ENCODE measurements at regions not wholly inside any gene's neighbourhood (a gene's known extent, or its start where the extent isn't known, plus 50 kb on each side); places are given as distances from the start of the nearest gene placed in this dataset.

DNA sequence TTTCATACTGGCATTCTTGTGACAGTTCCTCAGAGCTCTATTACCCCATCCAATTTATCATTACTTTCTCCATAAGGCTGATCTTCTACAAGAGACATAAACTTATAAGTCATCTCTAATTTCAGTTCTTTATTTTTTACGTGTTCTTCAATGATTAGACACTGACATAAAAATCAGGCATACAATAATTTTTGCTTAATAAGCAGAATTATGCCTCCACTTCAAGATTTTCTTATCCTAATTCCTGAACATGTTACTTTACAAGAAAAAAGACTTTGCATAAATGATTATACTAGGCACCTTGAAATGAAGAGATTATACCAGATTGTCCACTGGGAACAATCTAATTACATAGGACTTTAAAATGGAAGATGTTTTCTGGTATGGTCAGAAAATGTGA lies 1304.5 kb upstream of the SLC39A10 start:
- H3K4me3 ChIP-seq (ENCODE audit: low read depth, poor library complexity, severe bottlenecking): no peak overlapping the region
- intact Hi-C loops (cut with DNase I; ENCODE audit: low total_unique reads): no loop called here
- WGBS, 2 donors: 68 to 76% methylated on average over 1 of the region's 1 CpG
- DNase-seq (ENCODE audit: low spot score in 2 of 2): no peak
- TF ChIP-seq, protein P1, sequence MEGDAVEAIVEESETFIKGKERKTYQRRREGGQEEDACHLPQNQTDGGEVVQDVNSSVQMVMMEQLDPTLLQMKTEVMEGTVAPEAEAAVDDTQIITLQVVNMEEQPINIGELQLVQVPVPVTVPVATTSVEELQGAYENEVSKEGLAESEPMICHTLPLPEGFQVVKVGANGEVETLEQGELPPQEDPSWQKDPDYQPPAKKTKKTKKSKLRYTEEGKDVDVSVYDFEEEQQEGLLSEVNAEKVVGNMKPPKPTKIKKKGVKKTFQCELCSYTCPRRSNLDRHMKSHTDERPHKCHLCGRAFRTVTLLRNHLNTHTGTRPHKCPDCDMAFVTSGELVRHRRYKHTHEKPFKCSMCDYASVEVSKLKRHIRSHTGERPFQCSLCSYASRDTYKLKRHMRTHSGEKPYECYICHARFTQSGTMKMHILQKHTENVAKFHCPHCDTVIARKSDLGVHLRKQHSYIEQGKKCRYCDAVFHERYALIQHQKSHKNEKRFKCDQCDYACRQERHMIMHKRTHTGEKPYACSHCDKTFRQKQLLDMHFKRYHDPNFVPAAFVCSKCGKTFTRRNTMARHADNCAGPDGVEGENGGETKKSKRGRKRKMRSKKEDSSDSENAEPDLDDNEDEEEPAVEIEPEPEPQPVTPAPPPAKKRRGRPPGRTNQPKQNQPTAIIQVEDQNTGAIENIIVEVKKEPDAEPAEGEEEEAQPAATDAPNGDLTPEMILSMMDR (IDR thresholded peaks at IDR 0.05): no peak
- no peak for TF ChIP-seq POLR2A (IDR thresholded peaks at IDR 0.05)

DNA sequence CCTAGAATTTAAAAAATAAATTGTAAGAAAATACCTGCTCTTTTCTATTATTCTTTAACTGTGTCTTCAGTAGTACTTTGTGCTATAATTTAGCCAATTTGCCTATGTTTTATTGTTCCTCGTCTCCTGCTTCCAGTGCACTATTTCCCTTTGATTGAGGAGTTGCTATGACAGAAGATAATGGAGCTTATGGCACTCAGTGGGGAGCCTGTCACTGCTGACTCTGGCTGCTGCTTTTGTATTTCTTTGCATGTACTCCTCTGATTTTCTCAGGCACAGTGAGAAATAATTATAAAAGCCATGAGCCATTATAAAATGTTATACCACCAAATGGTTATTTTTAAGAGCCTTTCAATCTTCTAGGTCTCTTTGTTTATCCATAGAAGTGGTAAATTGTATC lies 1310.8 kb upstream of the SLC39A10 start:
- intact Hi-C loops (cut with DNase I; ENCODE audit: low total_unique reads): no loop called here
- DNase-seq (ENCODE audit: low spot score in 2 of 2): no peak
- 48 to 50% methylated on average over 1 of the region's 1 CpG for WGBS, 2 donors
- TF ChIP-seq POLR2A (IDR thresholded peaks at IDR 0.05): no peak
- H3K4me3 ChIP-seq (ENCODE audit: low read depth, poor library complexity, severe bottlenecking): no peak overlapping the region

DNA sequence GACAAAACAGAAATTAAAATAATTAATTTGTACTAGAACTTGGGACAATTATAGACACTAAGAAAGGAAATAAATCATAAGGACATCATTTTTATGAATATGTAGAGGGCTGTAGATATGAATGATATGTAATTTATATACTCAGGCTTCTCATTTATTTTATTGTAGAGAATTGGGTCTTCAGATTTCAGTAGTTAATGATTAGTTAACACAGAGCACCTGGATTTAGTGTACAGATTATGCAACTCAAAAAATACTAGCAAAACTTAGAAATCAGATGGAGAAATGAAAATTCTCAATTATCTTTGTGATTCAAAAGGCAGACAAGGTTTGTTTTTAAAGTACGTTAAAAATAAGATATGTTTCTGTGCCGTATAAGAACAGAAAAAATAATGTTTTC lies 1311.7 kb upstream of the SLC39A10 start:
- no peak for TF ChIP-seq POLR2A (IDR thresholded peaks at IDR 0.05)
- TF ChIP-seq, protein P1 (IDR thresholded peaks at IDR 0.05): no peak
- no peak overlapping the region for H3K4me3 ChIP-seq (ENCODE audit: low read depth, poor library complexity, severe bottlenecking)
- intact Hi-C loops (cut with DNase I; ENCODE audit: low total_unique reads): no loop called here
- WGBS, 2 donors: 84 to 94% methylated on average over 2 of the region's 2 CpGs
- no peak for DNase-seq (ENCODE audit: low spot score in 2 of 2)

DNA sequence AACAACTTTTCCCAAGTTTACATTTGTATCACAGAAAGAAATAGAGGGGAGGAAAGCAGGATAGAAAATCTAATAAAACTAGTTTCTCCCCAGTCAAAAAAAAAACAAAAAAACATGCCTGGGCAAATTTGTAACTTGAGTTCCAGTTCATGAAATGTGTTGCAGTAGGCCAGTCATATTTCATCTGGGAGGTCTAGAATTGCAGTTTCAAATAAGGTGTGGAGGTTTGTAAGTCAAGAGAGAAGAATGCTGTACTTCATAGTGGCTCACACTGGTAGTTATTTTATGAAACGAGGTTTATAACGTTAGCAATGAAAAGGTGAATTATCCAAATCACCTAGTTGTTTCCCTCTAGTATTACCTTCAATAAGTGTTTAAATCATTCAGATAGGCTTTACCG lies 1313.9 kb upstream of the SLC39A10 start:
- TF ChIP-seq POLR2A (IDR thresholded peaks at IDR 0.05): no peak
- TF ChIP-seq, protein P1 (IDR thresholded peaks at IDR 0.05): no peak
- DNase-seq (ENCODE audit: low spot score in 2 of 2): no peak
- H3K4me3 ChIP-seq (ENCODE audit: low read depth, poor library complexity, severe bottlenecking): no peak overlapping the region
- intact Hi-C loops (cut with DNase I; ENCODE audit: low total_unique reads): no loop called here
- 60 to 67% methylated on average over 3 of the region's 3 CpGs for WGBS, 2 donors

DNA sequence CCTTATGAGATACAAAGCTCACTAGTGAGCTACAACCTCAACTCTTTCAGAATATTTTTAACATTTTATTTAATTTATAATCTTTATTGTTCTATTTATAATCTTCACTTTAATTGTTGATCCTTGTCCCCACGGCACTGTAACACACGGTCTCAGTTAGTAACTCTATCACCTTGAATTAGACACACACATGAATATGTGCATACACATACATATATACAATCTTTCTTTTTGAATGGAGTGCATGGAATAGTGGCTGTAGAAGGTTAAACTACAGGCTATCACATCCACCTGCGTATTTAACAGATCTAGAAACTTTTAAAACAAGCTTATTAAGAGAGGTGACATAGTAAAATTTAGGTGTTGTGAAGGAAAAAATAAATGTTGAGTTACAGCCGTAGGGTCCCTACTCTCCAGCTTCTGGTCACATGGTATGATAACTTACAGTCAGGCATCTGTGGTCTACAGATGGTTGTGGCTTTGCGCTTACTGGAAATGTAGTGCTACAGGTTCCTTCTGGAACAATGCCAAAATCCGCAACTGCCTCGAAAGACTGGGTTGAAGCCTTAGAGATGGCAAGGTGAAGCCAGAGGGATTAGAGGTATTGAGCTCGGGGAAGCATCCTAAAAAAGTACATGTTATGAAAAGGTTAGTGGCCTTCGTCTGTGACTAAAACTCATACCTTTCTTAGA lies 1324.1 kb upstream of the SLC39A10 start:
- no peak for TF ChIP-seq POLR2A (IDR thresholded peaks at IDR 0.05)
- TF ChIP-seq, protein P1 (IDR thresholded peaks at IDR 0.05): no peak
- 73 to 81% methylated on average over 9 of the region's 9 CpGs for WGBS, 2 donors
- no peak for DNase-seq (ENCODE audit: low spot score in 2 of 2)
- intact Hi-C loops (cut with DNase I; ENCODE audit: low total_unique reads): no loop called here
- no peak overlapping the region for H3K4me3 ChIP-seq (ENCODE audit: low read depth, poor library complexity, severe bottlenecking)

DNA sequence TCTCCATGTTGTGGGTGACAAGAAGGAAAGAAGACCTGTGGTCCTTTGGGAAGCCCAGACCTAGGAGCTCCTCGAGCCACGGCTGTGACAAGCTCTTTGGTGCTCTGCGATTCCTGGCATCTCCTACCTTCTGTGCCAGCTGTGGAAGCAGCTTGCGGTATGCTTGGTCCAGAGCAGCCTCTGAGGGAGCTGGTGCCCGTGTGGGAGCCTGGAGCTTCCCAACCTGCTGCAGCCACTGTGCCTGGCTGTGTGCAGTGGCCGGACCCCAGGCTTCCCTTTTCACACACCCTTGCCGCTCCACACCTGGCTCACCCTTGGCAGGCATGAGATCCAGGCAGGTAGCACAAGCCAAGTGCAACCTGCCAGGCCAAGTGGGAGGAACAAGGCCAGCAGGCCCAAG lies 1328.6 kb upstream of the SLC39A10 start:
- WGBS, 2 donors: 87 to 91% methylated on average over 7 of the region's 7 CpGs
- no peak overlapping the region for H3K4me3 ChIP-seq (ENCODE audit: low read depth, poor library complexity, severe bottlenecking)
- intact Hi-C loops (cut with DNase I; ENCODE audit: low total_unique reads): no loop called here
- no peak for DNase-seq (ENCODE audit: low spot score in 2 of 2)
- no peak for TF ChIP-seq POLR2A (IDR thresholded peaks at IDR 0.05)
- TF ChIP-seq, protein P1 (IDR thresholded peaks at IDR 0.05): no peak

Measured in lower leg skin (tissue), 4 donors.